ENCODE measurements at regions not wholly inside any gene's neighbourhood (a gene's known extent, or its start where the extent isn't known, plus 50 kb on each side); places are given as distances from the start of the nearest gene placed in this dataset.

DNA sequence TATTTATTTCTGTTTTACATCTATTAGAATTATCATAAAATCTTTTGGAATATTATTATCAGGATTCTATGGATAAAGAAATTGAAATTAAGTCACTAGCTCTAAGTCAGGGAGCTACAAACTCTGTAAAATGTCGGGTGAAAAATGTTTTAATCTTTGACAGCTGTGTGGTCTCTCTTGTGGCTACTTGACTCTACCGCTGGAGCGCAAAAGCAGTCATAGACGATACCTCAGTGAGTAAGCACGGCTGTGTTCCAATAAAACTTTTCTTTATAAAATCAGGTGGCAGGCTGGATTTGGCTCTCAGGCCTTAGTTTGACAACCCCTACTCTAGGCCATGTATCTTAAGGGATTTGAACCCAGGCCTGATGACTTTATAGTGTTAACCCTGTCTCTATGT is 88.5 kb upstream of the PFN2 start:
- no peak for TF ChIP-seq EZH2 (IDR thresholded peaks at IDR 0.05; ENCODE audit: insufficient read depth, poor library complexity, severe bottlenecking)
- no peak for TF ChIP-seq EZH2phosphoT487 (IDR thresholded peaks at IDR 0.05; ENCODE audit: insufficient read depth, low read depth)
